Choroid plexus epithelial cell (primary cell): ENCODE measurements at regions not wholly inside any gene's neighbourhood (a gene's known extent, or its start where the extent isn't known, plus 50 kb on each side); places are given as distances from the start of the nearest gene placed in this dataset.

Experiments
- DNase-seq: peaks from one replicate; pipeline ENCODE4 v3.0.0-alpha.2; 2010; ENCODE audit warnings: low read depth
- H3K4me3 ChIP-seq: 2 replicates; pipeline ENCODE4 v1.5.1; 2011; ENCODE audit warnings: low read depth, mild to moderate bottlenecking, control low read depth, low read length, moderate library complexity
- TF ChIP-seq, protein P1 (sequence below): conservative IDR thresholded peaks from 2 replicates; pipeline ENCODE4 v1.5.1; 2011; ENCODE audit warnings: low read depth, mild to moderate bottlenecking, control low read depth, inconsistent platforms, low read length, moderate library complexity

DNA sequence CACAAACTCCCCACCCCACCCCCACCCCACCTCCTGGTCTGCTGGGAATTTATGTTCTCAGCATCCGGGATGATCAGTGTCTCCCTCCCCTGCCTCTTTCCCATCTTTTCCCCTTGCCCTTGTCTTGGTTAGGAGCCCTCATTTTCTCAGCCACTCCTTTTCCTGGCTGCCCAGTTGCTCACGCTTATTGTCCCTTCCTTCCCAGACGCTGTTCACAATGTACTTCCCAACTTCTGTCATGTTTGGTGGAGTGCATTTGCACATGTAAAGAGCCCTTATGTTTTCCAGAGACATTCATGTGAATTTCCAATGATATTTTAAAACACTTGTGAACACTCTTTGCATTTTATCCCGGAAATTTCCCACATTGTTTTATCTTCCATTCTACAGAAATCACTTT, 192.1 kb downstream of the RHOU start:
- no peak for DNase-seq
- TF ChIP-seq, protein P1, sequence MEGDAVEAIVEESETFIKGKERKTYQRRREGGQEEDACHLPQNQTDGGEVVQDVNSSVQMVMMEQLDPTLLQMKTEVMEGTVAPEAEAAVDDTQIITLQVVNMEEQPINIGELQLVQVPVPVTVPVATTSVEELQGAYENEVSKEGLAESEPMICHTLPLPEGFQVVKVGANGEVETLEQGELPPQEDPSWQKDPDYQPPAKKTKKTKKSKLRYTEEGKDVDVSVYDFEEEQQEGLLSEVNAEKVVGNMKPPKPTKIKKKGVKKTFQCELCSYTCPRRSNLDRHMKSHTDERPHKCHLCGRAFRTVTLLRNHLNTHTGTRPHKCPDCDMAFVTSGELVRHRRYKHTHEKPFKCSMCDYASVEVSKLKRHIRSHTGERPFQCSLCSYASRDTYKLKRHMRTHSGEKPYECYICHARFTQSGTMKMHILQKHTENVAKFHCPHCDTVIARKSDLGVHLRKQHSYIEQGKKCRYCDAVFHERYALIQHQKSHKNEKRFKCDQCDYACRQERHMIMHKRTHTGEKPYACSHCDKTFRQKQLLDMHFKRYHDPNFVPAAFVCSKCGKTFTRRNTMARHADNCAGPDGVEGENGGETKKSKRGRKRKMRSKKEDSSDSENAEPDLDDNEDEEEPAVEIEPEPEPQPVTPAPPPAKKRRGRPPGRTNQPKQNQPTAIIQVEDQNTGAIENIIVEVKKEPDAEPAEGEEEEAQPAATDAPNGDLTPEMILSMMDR: no peak
- no peak overlapping the region for H3K4me3 ChIP-seq

DNA sequence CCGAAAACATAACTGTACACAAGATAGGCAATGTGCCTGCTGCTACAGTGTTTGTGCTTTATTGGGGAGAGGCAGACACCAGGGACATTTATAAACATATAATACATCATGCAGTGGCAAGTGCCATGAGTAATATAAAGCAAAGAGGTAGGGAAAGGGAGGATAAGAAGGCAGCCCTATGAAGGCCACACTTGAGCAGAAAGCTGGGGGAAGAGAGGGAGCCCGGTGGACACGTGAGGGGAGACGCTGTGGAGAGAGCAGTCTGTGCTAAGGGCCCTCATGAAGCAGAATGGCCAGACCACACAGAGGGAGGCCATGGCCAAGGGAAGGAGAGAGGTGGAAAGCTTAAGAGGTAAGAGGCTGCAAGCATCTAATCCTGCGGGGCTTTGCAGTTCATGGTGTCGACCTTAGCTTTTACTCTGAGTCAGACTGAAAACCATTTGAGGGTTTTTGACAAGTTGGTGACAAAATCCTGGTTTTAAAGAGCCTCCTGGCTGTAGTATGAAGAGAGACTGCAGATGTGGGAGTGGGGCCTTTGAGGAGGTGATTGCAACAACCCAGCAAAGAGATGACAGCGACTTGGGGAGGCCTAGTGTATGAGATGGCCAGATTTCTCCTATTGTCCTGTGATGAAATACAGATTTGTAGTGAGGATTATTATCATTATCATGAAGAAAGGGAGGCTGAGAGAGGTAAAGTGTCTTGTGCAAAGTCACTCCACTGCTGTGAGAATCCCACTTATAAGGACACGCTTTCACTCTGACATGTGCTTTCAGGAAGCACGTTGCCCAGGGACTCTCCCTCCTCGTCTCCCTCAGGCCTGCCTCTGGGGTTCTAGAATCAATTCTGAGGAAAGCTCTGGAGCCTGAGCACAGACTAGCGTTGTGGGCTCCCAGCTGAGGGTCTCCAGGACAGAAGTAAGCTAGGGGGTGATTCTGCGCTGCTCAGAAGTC, 192.9 kb downstream of the RHOU start:
- peak; percentile 14 for DNase-seq
- no peak overlapping the region for H3K4me3 ChIP-seq
- TF ChIP-seq, protein P1: no peak

DNA sequence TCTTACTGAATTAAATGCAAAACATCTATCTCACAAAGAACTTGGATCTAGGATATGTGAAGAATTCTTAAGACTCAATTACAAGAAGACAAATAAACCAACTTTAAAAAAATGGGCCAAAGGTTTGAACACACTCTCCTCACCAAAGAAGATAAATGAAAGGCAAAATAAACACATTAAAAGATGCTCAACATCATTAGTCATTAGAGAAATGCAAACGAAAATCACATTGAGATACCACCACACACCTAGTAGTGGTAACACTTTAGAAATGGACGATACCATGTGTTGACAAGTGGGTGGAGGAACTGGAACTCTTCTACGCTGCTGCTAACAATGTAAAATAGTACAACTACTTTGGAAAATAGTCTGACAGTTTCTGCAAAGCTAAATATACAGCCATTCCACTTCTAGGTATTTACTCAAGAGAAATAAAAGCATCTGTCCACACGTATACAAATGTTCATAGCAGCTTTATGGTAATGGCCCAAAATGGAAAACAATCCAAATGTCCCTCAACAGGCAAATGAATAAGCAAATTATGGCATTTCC, 194.3 kb downstream of the RHOU start:
- TF ChIP-seq, protein P1: no peak
- DNase-seq: no peak
- H3K4me3 ChIP-seq: no peak overlapping the region

DNA sequence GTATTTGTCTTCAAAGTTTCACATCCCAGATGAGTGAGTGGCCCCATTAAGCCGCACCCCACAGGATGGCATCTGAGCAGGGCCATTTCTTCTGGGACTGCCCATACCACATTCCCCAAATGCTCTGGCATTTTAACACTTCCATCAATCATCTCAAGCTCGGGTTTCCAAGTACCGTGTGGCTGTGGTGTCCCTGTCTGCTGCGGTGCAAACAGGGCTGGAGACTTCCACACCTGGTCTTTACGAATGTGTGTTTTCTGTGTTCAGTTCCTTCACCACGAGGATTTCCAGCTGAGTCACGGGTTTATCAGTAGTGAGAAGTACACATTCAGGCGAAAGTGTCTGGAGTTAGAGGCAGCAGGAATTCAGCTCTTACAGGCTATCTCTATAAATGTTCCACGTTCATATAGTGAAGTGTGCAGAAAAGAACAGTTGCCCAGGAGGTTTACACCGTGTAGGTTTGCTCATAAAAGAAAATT, 195.2 kb downstream of the RHOU start:
- peak; percentile 34 for DNase-seq
- TF ChIP-seq, protein P1: no peak
- H3K4me3 ChIP-seq: no peak overlapping the region

DNA sequence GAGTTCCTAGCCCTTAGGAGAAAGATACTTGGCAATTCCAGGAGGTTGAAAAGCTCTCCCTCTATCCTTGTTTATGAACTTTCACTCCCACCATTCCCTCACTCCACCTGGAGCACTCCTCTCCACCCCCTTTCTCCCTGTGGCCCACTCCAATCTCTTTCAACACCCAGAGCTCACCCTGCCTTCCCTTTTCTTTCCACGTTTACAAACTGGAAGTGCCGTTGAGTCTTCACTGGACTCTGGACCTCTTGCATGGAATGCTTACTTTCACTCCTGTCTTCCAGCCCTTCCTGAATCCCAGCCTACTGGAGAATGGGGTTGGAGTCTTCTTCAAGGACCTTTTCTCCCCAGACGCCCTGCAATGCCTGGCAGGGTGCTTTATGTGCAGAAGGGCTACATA, 198.5 kb downstream of the RHOU start:
- no peak overlapping the region for H3K4me3 ChIP-seq
- no peak for DNase-seq
- TF ChIP-seq, protein P1: no peak

DNA sequence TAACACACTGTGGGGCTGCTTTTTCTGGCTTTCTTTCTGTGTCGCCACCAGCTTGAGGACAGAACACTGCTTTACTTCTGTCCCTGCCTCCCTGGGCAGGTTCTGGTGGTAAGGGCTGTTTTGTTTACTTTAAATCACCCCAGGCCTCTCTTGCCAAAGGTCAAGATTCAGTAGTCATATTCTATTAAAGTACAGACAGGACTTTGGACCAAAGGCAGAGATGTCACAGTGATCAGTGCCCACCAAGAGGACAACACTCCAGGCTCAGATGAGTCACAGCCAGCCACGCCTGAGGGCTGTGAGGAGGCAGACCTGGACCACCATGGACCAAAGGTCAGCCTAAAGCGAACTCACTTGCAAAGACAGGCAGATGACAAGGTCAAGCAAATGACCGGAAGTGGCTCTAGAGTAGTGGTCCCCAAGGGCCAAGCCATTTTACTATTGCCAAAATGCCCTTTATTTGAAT, 200.0 kb downstream of the RHOU start:
- TF ChIP-seq, protein P1: no peak
- no peak overlapping the region for H3K4me3 ChIP-seq
- no peak for DNase-seq
